Hematopoietic multipotent progenitor cell treated with erythropoietin and hydrocortisone succinate and interleukin-3 and kit ligand, for 6 days (in vitro differentiated cells): ENCODE measurements at regions not wholly inside any gene's neighbourhood (a gene's known extent, or its start where the extent isn't known, plus 50 kb on each side); places are given as distances from the start of the nearest gene placed in this dataset.
"Not testable (repeated sequence)": the region's sequence is repeated elsewhere in the genome, so short reads cannot be mapped to it uniquely, and the experiment has no call there.

Experiments
- DNase-seq: peaks from one replicate; pipeline ENCODE4 v3.0.0-alpha.2; 2015

- no peak for DNase-seq
These were observed 190.2 kb downstream of the ACTR3B start for GRCh38 chr7:152949790-152950189.

DNA sequence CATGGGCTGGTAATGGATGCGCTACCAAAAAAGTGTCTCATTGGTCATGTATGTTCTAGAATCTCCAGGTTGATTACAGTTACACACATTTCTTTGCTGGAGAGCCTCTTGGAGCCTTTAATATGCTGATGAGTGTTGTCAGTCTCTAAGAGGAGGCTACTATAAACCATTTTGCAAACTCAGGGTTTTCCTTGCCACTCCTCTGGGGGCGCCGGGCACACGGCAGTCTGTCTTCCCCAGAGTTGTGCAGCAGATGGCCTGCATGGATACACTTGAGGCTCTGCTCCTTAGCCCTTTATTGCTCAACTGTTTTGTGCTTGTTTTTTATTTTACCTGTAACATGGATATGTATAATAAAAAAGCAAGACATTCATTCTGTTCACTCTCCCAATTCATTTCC lies 196.5 kb downstream of the ACTR3B start:
- DNase-seq = peak; percentile 2

DNA sequence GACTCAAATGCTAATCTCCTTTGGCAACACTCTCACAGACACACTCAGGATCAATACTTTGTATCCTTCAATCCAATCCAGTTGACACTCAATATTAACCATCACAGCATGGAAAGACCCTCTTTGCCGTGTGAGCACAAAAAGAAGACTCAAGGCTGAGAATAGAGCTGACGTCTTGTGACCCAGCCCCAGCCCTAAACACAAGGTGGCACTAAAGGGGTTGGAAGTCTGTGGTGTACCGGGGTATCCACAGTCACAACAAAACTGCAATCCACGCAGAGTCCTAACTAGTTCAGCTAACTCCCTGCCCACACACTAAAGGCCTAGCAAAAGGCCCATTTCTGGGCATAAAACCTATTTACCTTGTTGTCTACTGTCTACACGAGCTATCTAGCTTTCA lies 200.1 kb downstream of the ACTR3B start:
- DNase-seq = no peak

- not testable (repeated sequence) for DNase-seq
These were observed 202.2 kb downstream of the ACTR3B start for GRCh38 chr7:152961796-152962195.

- no peak for DNase-seq
These were observed 206.6 kb downstream of the ACTR3B start for GRCh38 chr7:152966189-152966588.

GRCh38 chr7:152967958-152968357 lies 208.4 kb downstream of the ACTR3B start:
- DNase-seq = peak; percentile 19

DNA sequence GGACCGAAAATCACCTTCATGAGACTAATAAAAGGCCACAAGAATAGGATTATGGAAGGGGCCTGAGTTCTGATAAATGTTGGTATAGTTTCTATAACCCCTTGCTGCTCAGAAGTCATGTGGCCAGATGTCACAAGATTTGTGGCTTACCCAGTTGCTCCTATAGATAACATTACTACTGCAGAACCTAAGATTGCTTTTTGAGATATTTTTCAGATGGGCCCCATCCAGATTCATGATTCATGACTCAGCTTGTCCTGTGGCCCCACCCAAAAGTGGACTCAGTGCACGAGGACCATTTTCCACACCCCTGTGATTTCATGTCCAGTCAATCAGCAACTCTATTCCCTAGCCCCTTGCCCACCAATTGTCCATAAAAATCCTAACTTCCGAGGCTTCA lies 209.0 kb downstream of the ACTR3B start:
- peak; percentile 53 for DNase-seq

- no peak for DNase-seq
These were observed 209.8 kb downstream of the ACTR3B start for GRCh38 chr7:152969335-152969734.

- no peak for DNase-seq
These were observed 210.3 kb downstream of the ACTR3B start for GRCh38 chr7:152969839-152970238.

- no peak for DNase-seq
These were observed 210.9 kb downstream of the ACTR3B start for GRCh38 chr7:152970481-152970880.

- no peak for DNase-seq
These were observed 215.0 kb downstream of the ACTR3B start for GRCh38 chr7:152974577-152974976.

DNA sequence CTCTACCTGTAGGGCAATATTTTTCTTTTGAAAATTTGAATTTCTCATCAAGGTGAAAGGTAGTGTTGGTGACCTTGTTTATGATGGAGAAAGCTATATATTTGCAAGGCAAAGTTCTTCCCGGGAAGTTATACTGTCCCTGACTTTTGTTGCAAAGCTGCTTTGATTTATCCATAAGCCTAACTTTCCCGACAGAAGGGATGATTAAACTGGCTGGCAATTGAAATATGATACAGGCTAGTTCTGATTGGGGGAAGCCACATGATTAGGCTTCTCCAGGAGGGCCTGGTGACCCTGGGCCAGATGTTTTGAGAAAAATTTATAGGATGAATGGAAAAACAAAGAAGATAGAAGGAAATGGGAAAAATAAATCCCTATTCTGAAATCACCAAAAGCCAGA lies 215.5 kb downstream of the ACTR3B start:
- DNase-seq = no peak

DNA sequence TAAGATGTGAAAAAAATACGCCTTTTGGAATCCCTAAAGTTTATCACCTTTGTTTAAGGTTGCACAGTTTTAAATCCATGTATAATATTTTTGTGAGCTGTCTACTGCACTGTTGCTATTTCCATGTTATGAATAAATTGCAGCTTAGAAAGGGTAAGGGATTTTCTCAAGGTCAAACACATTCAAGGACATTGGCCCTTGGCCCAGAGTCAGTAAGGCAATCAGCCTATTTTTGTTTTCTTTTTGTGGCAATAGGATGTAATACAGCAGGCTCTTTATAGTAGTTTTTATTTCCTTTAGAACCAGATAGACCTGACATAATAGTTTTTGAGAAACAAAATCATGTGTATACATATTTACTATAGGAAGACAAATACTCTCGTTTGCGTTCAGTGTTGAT lies 219.8 kb downstream of the ACTR3B start:
- DNase-seq = no peak

- no peak for DNase-seq
These were observed 224.9 kb downstream of the ACTR3B start for GRCh38 chr7:152984421-152984820.

- DNase-seq = no peak
These were observed 226.8 kb downstream of the ACTR3B start for GRCh38 chr7:152986376-152986775.

DNA sequence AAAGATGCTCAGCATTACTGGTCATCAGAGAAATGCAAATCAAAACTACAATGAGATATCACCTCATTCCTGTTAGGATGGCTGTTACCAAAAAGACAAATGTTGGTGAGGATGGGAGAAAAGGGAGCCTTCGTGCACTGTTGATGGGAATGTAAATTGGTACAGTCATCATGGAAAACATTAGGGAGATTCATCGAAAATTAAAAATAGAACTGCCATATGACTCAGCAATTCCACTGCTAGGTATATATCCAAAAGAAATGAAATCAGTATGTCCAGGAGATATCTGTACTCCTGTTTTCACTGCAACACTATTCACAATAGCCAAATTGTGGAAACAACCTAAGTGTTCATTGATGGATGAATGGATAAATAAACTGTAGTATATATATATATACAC lies 228.1 kb downstream of the ACTR3B start:
- no peak for DNase-seq

GRCh38 chr7:152989889-152990380 lies 230.4 kb downstream of the ACTR3B start:
- DNase-seq = no peak

GRCh38 chr7:152998420-152998819 lies 238.9 kb downstream of the ACTR3B start:
- DNase-seq = no peak

DNA sequence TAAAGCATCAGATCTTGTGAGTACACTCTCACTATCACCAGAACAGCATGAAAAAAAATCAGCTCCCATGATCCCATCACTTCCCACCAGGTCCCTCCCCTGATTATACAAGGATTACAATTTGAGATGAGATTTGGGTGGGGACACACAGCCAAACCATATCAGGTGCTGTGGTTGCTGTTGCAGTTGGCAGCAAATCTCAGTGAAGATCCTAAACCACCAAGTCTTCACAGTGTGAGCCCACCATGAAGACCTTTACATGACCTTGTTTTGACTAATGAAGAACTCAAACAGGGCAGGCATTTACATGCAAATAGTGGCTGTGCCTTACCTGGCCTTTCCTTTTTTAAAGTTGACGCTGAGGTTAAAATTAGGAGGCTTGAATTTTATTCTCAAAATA lies 242.6 kb downstream of the ACTR3B start:
- no peak for DNase-seq

DNA sequence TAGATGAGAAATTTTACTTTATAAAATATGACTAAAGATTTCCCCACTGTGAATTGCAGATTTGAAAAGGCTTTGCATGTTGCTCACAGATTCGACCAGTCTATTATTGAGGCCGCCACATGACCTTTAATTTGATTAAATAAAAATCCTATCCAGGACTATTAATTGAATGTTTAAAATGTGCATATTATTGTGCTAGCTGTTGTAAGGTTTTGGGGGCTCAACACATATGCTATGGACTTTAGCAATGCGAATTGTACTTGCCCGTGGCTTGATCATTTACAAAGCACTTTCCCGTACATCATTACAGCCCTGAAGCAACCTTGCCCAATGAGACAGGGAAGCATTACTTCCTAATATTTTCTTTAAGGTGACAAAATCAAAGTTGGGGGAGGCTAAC lies 243.0 kb downstream of the ACTR3B start:
- DNase-seq = no peak

GRCh38 chr7:153004341-153004740 lies 244.8 kb downstream of the ACTR3B start:
- no peak for DNase-seq

- no peak for DNase-seq
These were observed 246.3 kb downstream of the ACTR3B start for GRCh38 chr7:153005750-153006435.

- no peak for DNase-seq
These were observed 246.9 kb downstream of the ACTR3B start for GRCh38 chr7:153006452-153006851.

DNA sequence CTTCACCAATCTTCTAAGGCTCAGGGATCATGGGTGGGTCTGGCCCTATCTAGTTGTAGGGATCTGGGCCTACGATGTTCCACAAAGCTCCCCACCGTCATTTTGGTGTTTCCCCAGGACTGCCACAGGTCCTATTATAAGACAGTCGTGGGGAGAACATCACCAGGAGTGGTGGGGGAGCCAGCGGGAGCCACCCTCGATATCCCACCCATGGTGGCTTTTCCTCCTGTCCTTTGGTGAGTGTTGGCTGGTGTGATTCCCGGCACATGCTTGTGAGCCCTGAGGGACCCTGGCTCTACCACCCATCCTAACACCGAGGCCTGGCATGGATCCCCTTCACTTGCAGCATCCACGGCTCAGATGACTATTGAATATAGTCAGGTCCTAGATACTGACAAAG lies 247.4 kb downstream of the ACTR3B start:
- no peak for DNase-seq

- no peak for DNase-seq
These were observed 250.9 kb downstream of the ACTR3B start for GRCh38 chr7:153010416-153010815.
